PC-3 (cell line): ENCODE measurements at regions not wholly inside any gene's neighbourhood (a gene's known extent, or its start where the extent isn't known, plus 50 kb on each side); places are given as distances from the start of the nearest gene placed in this dataset.

Source experiments
- ATAC-seq: fragments of 200-7000 bp; cut with Tn5 transposase; 2 replicates; pipeline ENCODE4 v1.9.1; 2020; ENCODE audit warnings: mild to moderate bottlenecking, moderate library complexity
- BruUV-seq: library from RNA; stranded (reverse); fragments of 400-500 nt; replicated peaks from 2 replicates; lab custom pipeline; 2021; lab: Mats Ljungman, UMichigan
- CTCF ChIA-PET: fragments of 300-600 bp; sonication (Branson Sonifier 250); formaldehyde crosslinking; loops from one replicate; lab custom pipeline; 2022; ENCODE audit warnings: antibody characterized with exemption; lab: Charles Lee
- POLR2A ChIA-PET: fragments of 300-600 bp; sonication (Branson Sonifier 250); formaldehyde crosslinking; loops from one replicate; lab custom pipeline; 2022; ENCODE audit warnings: antibody characterized with exemption; ENCODE audit not compliant: unreplicated experiment; lab: Charles Lee
- DNase-seq: peaks from one replicate; pipeline ENCODE4 v3.0.0-alpha.2; 2015
- H2AFZ ChIP-seq: fragments of 300-600 bp; sonication (generic); 2 replicates; pipeline ENCODE4 v1.6.0; 2016; ENCODE audit warnings: antibody characterized with exemption, low read length
- H3F3A ChIP-seq: fragments of 300-600 bp; sonication (generic); one replicate; pipeline ENCODE4 v1.6.0; 2017; ENCODE audit warnings: antibody characterized with exemption, low read length, control low read depth, mild to moderate bottlenecking; ENCODE audit not compliant: unreplicated experiment
- H3K27ac ChIP-seq: fragments of 300-600 bp; sonication (generic); 2 replicates; pipeline ENCODE4 v1.5.1; 2016; ENCODE audit warnings: mild to moderate bottlenecking, low read length
- H3K27me3 ChIP-seq: fragments of 300-600 bp; sonication (generic); 2 replicates; pipeline ENCODE4 v1.6.1; 2016; ENCODE audit warnings: low read length, mixed read lengths
- H3K36me3 ChIP-seq: fragments of 300-600 bp; sonication (generic); 2 replicates; pipeline ENCODE4 v1.6.1; 2016; ENCODE audit warnings: low read depth, mixed run types, low read length, mixed read lengths
- H3K4me1 ChIP-seq: fragments of 300-600 bp; sonication (generic); 2 replicates; pipeline ENCODE4 v1.5.1; 2016; ENCODE audit warnings: low read length; ENCODE audit not compliant: insufficient read depth
- H3K4me2 ChIP-seq: fragments of 300-600 bp; sonication (generic); 2 replicates; pipeline ENCODE4 v1.6.0; 2016; ENCODE audit warnings: low read length
- H3K4me3 ChIP-seq: fragments of 300-600 bp; sonication (generic); 2 replicates; pipeline ENCODE4 v1.5.1; 2016; ENCODE audit warnings: mild to moderate bottlenecking, low read length, mixed read lengths
- H3K79me2 ChIP-seq: fragments of 300-600 bp; sonication (generic); 2 replicates; pipeline ENCODE4 v1.6.1; 2017; ENCODE audit warnings: low read length, mixed read lengths
- H3K9ac ChIP-seq: fragments of 300-600 bp; sonication (generic); 2 replicates; pipeline ENCODE4 v1.6.0; 2016; ENCODE audit warnings: mild to moderate bottlenecking, low read length
- H3K9me2 ChIP-seq: fragments of 300-600 bp; sonication (generic); replicated peaks from 2 replicates; pipeline ENCODE4 v1.6.1; 2016; ENCODE audit warnings: mixed run types, low read length, mixed read lengths
- H3K9me3 ChIP-seq: fragments of 300-600 bp; sonication (generic); 2 replicates; pipeline ENCODE4 v1.6.1; 2016; ENCODE audit warnings: low read length, mixed read lengths
- H4K20me1 ChIP-seq: fragments of 300-600 bp; sonication (generic); 2 replicates; pipeline ENCODE4 v1.6.1; 2016; ENCODE audit warnings: low read length, mixed read lengths
- EZH2 ChIP-seq: fragments of 300-600 bp; sonication (generic); IDR thresholded peaks from one replicate; pipeline ENCODE4 v1.6.1; 2017; ENCODE audit warnings: antibody characterized with exemption, mild to moderate bottlenecking, low read length; ENCODE audit not compliant: unreplicated experiment
- EZH2phosphoT487 ChIP-seq: fragments of 300-600 bp; sonication (generic); IDR thresholded peaks from 2 replicates; pipeline ENCODE4 v1.6.1; 2018; ENCODE audit warnings: mild to moderate bottlenecking, antibody characterized with exemption, low read length, borderline replicate concordance
- intact Hi-C: fragments of 100-400 bp; cut with micrococcal nuclease; formaldehyde crosslinking; loops from 2 replicates; pipeline ENCODE4 v1.9.0; 2023
- TF ChIP-seq, protein P1 (sequence below): fragments of 300-600 bp; sonication (generic); conservative IDR thresholded peaks from 2 replicates; pipeline ENCODE4 v1.5.1; 2017; ENCODE audit warnings: antibody characterized with exemption, low read depth, mild to moderate bottlenecking, low read length

DNA sequence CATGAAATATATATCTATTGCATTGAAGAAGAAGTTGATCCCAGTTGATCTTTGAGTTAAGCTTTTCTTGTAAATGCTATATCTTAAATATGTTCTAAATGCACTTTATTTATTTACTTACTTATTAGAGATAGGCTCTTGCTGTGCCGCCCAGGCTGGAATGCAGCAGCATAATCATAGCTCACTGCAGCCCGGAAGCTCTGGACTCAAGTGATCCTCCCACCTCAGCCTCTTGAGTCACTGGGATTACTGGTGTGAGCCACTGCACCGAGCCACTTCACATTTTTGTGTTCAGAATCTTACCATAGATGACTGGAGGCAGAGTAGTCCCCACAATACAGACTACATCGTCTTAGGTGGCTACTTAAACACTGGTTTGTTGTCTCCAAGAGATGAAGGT, 324.3 kb upstream of the SLIT2 start:
- Histone ChIP-seq H3K79me2 (no peaks in the 10 kb centered on the region), H3K4me3 (no peak overlapping the region), H3F3A (no peaks in the 10 kb centered on the region), H3K4me2 (no peak overlapping the region), H3K9ac (no peak overlapping the region), H4K20me1 (no peaks in the 10 kb centered on the region), H3K4me1 (no peaks in the 10 kb centered on the region), H3K36me3 (no peaks in the 10 kb centered on the region), H3K9me3 (no peaks in the 10 kb centered on the region), H3K27me3 (no peaks in the 10 kb centered on the region), H2AFZ (no peak overlapping the region), H3K9me2 (no peaks in the 10 kb centered on the region), H3K27ac (no peak overlapping the region)
- ATAC-seq (no peak), DNase-seq (no peak)
- intact Hi-C loops: no loop called here
- CTCF ChIA-PET: no interaction called here
- no TSS peak for BruUV-seq
- POLR2A ChIA-PET: no interaction called here
- TF ChIP-seq EZH2phosphoT487 (no peak), EZH2 (no peak)
- TF ChIP-seq, protein P1, sequence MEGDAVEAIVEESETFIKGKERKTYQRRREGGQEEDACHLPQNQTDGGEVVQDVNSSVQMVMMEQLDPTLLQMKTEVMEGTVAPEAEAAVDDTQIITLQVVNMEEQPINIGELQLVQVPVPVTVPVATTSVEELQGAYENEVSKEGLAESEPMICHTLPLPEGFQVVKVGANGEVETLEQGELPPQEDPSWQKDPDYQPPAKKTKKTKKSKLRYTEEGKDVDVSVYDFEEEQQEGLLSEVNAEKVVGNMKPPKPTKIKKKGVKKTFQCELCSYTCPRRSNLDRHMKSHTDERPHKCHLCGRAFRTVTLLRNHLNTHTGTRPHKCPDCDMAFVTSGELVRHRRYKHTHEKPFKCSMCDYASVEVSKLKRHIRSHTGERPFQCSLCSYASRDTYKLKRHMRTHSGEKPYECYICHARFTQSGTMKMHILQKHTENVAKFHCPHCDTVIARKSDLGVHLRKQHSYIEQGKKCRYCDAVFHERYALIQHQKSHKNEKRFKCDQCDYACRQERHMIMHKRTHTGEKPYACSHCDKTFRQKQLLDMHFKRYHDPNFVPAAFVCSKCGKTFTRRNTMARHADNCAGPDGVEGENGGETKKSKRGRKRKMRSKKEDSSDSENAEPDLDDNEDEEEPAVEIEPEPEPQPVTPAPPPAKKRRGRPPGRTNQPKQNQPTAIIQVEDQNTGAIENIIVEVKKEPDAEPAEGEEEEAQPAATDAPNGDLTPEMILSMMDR: no peak

DNA sequence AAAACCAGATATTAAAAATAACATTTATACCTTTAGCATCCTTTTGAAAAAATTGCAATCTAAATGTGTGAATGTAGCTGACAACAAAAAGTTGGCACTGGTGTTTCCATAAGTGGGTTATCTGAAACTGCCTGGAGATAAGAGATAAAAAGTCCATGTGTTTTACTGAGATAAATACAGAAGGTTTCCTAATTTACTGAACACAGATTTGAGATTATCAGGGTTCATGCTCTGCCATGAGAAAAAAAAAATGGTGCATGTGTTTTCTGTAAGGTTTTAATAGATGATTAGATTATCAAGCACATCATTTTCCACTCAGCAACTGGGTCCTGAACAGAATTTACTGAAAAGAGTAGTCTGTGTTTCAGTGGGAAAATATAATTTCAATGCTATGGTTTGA, 326.2 kb upstream of the SLIT2 start:
- no peak overlapping the region for H3K9ac ChIP-seq
- TF ChIP-seq, protein P1: no peak
- H2AFZ ChIP-seq: no peak overlapping the region
- H3K36me3 ChIP-seq: no peaks in the 10 kb centered on the region
- no peaks in the 10 kb centered on the region for H3F3A ChIP-seq
- no peak overlapping the region for H3K4me2 ChIP-seq
- ChIA-PET CTCF (no interaction called here), POLR2A (no interaction called here)
- no peaks in the 10 kb centered on the region for H4K20me1 ChIP-seq
- no peaks in the 10 kb centered on the region for H3K27me3 ChIP-seq
- H3K79me2 ChIP-seq: no peaks in the 10 kb centered on the region
- no TSS peak for BruUV-seq
- DNase-seq (no peak), ATAC-seq (no peak)
- no peaks in the 10 kb centered on the region for H3K9me3 ChIP-seq
- H3K4me1 ChIP-seq: no peaks in the 10 kb centered on the region
- intact Hi-C loops: no loop called here
- H3K4me3 ChIP-seq: no peak overlapping the region
- H3K9me2 ChIP-seq: no peaks in the 10 kb centered on the region
- no peak overlapping the region for H3K27ac ChIP-seq

DNA sequence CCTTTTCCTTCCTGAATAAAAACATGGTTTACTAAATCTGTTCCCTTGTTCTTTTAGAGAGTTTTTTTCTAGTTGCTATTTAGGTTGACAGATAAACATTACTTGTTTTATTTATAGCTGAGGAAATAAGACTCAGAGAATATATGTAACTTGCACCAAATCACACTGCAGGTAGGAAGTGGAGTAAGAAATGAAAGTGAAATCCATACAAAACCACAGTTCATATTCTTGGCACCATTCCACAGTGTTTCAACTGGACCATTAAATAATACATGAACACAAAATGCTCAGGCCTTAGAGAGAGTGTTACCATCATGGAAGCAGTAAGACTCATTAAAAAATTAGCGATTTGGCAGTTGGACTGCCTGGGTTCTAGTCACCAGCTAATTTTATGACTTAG, 326.9 kb upstream of the SLIT2 start:
- Histone ChIP-seq H3K9ac (no peak overlapping the region), H3K27ac (no peak overlapping the region), H3K79me2 (no peaks in the 10 kb centered on the region), H3K4me1 (no peaks in the 10 kb centered on the region), H3K4me3 (no peak overlapping the region), H3K36me3 (no peaks in the 10 kb centered on the region), H2AFZ (no peak overlapping the region), H3K9me3 (no peaks in the 10 kb centered on the region), H3F3A (no peaks in the 10 kb centered on the region), H3K27me3 (no peaks in the 10 kb centered on the region), H4K20me1 (no peaks in the 10 kb centered on the region), H3K4me2 (no peak overlapping the region), H3K9me2 (no peaks in the 10 kb centered on the region)
- intact Hi-C loops: no loop called here
- CTCF ChIA-PET: no interaction called here
- TF ChIP-seq, protein P1: no peak
- TF ChIP-seq EZH2 (no peak), EZH2phosphoT487 (no peak)
- BruUV-seq: no TSS peak
- POLR2A ChIA-PET: no interaction called here
- peak; percentile 19 for DNase-seq
- ATAC-seq: no peak
